ENCODE measurements at regions not wholly inside any gene's neighbourhood (a gene's known extent, or its start where the extent isn't known, plus 50 kb on each side); places are given as distances from the start of the nearest gene placed in this dataset.

- H3K56ac ChIP-seq (replicated peaks; ENCODE audit: insufficient read length, low read depth, low read length), result no peak overlapping the region
- H3K18ac ChIP-seq (ENCODE audit: extremely low read depth, low read length), result no peak overlapping the region
- CTCF ChIA-PET (ENCODE audit: partially characterized antibody), result interaction anchor here (0.6 to 1.6 kb wide), 6 partner anchors 11 to 206 kb away, joined by 3 to 5 read pairs (median 4); no protein-coding TSS in a partner anchor
- H4K91ac ChIP-seq (replicated peaks; ENCODE audit: insufficient read length, low read length), result no peak overlapping the region
- DNase-seq (ENCODE audit: low read depth in 1 of 2, low spot score in 2 of 2), result no peak
- no peaks in the 10 kb centered on the region for H3K79me1 ChIP-seq (ENCODE audit: low read depth, low read length)
- H4K20me1 ChIP-seq (replicated peaks in 1 of 2; ENCODE audit: control insufficient read depth in 1 of 2, insufficient read depth in 2 of 2, low read length in 2 of 2), result no peaks in the 10 kb centered on the region
- no peak overlapping the region for H3K27ac ChIP-seq (ENCODE audit: low read depth, low read length)
- H3K27me3 ChIP-seq (replicated peaks in 1 of 4; ENCODE audit: control insufficient read depth in 3 of 4, extremely low read depth in 1 of 4, insufficient read depth in 3 of 4, low read length in 3 of 4), result peaks cover 0 to 1% (median 0%) of the 10 kb centered on the region in 4 experiments; a peak in 1 of 7 replicates
- no peak overlapping the region for H2BK120ac ChIP-seq (replicated peaks; ENCODE audit: low read depth, low read length)
- no peaks in the 10 kb centered on the region for H3K4me1 ChIP-seq (replicated peaks in 1 of 4; ENCODE audit: control insufficient read depth in 3 of 4, insufficient read depth in 4 of 4, low read length in 3 of 4)
- H3K4me3 ChIP-seq (ENCODE audit: extremely low read depth in 1 of 4, insufficient read depth in 2 of 4, low read depth in 3 of 4, low read length in 4 of 4), result no peak overlapping the region
- H2BK5ac ChIP-seq (ENCODE audit: low read depth, low read length), result no peak overlapping the region
- no peaks in the 10 kb centered on the region for H3K79me2 ChIP-seq (ENCODE audit: control insufficient read depth in 1 of 2, insufficient read depth in 2 of 2, low read length in 2 of 2)
- FAIRE-seq, result no peak
- no peak for TF ChIP-seq TAF1 (IDR thresholded peaks at IDR 0.05; ENCODE audit: low read depth, low read length)
- TF ChIP-seq SIRT6 (IDR thresholded peaks at IDR 0.05; ENCODE audit: low read length), result no peak
- TF ChIP-seq CHD2 (IDR thresholded peaks at IDR 0.05; ENCODE audit: low read length), result no peak
- TF ChIP-seq NRF1 (IDR thresholded peaks at IDR 0.05; ENCODE audit: low read depth, low read length), result no peak
- H3K36me3 ChIP-seq (ENCODE audit: control insufficient read depth in 2 of 4, insufficient read depth in 4 of 4, low read length in 3 of 4), result no peaks in the 10 kb centered on the region
- no peak overlapping the region for H2BK12ac ChIP-seq (ENCODE audit: low read depth, low read length)
- H3K4me2 ChIP-seq (ENCODE audit: insufficient read depth in 1 of 2, low read depth in 2 of 2, low read length in 2 of 2), result no peak overlapping the region
- H3K23me2 ChIP-seq (ENCODE audit: low read depth, low read length), result no peaks in the 10 kb centered on the region
- no peak overlapping the region for H2BK15ac ChIP-seq (ENCODE audit: low read length)
- H4K5ac ChIP-seq (ENCODE audit: insufficient read length, low read depth, low read length), result no peak overlapping the region
- H3K4ac ChIP-seq (replicated peaks; ENCODE audit: insufficient read length, low read depth, low read length), result no peak overlapping the region
- no peak overlapping the region for H2AK5ac ChIP-seq (ENCODE audit: low read depth, low read length)
- H3K9me3 ChIP-seq (ENCODE audit: insufficient read depth in 2 of 2, low read depth in 1 of 2, low read length in 1 of 2), result peaks cover 6 to 7% of the 10 kb centered on the region in 2 experiments; a peak in 3 of 4 replicates
- POLR2A ChIA-PET (ENCODE audit: partially characterized antibody), result no interaction called here
- H3K23ac ChIP-seq (ENCODE audit: insufficient read length), result no peak overlapping the region
- no peak overlapping the region for H4K8ac ChIP-seq (ENCODE audit: extremely low read depth, insufficient read depth, low read length)
- H3K14ac ChIP-seq (ENCODE audit: insufficient read length), result no peak overlapping the region
- no peak overlapping the region; the same call in 1 of the 2 replicates for H2AFZ ChIP-seq (ENCODE audit: low read length)
- 98% methylated on average over 12 of the region's 12 CpGs; no CpG with 5 or more reads in 1 of the 2 experiments for WGBS, 2 experiments (ENCODE audit: extremely low coverage in 1 of 2, insufficient coverage in 1 of 2, insufficient read length in 1 of 2, insufficient replicate concordance in 2 of 2, low coverage in 1 of 2, low lambda C conversion rate in 2 of 2, missing lambda C conversion rate in 1 of 2)
- no peak overlapping the region for H2BK20ac ChIP-seq (ENCODE audit: low read length)
- H3K9ac ChIP-seq (replicated peaks in 1 of 4; ENCODE audit: extremely low read depth in 1 of 4, low read depth in 3 of 4, low read length in 3 of 4), result no peak overlapping the region
These were observed 791.5 kb downstream of the SLC16A7 start for GRCh38 chr12:60387356-60387755.
